HG03103 (cell line): ENCODE measurements at regions not wholly inside any gene's neighbourhood (a gene's known extent, or its start where the extent isn't known, plus 50 kb on each side); places are given as distances from the start of the nearest gene placed in this dataset.

Experiments
- ATAC-seq: cut with Tn5 transposase; IDR thresholded peaks from one replicate; pipeline ENCODE4 v1.9.1; 2021; ENCODE audit warnings: low read depth; ENCODE audit not compliant: unreplicated experiment

GRCh38 chr5:73312872-73313510 is 135.6 kb downstream of the FOXD1 start:
- no peak for ATAC-seq

- no peak for ATAC-seq
These were observed 136.3 kb downstream of the FOXD1 start for GRCh38 chr5:73312146-73312871.

GRCh38 chr5:73311291-73312110 is 137.1 kb downstream of the FOXD1 start:
- no peak for ATAC-seq

- no peak for ATAC-seq
These were observed 134.8 kb downstream of the TMEM174 start for GRCh38 chr5:73307645-73308355.

- no peak for ATAC-seq
These were observed 133.8 kb downstream of the TMEM174 start for GRCh38 chr5:73306741-73307275.

- no peak for ATAC-seq
These were observed 133.2 kb downstream of the TMEM174 start for GRCh38 chr5:73306078-73306719.

- ATAC-seq: no peak
These were observed 132.4 kb downstream of the TMEM174 start for GRCh38 chr5:73305386-73305785.

GRCh38 chr5:73304381-73304780 is 131.4 kb downstream of the TMEM174 start:
- ATAC-seq: no peak

GRCh38 chr5:73303148-73304079 is 130.4 kb downstream of the TMEM174 start:
- ATAC-seq: no peak

- no peak for ATAC-seq
These were observed 129.8 kb downstream of the TMEM174 start for GRCh38 chr5:73302797-73303147.

GRCh38 chr5:73301208-73301901 is 128.4 kb downstream of the TMEM174 start:
- ATAC-seq: no peak

- no peak for ATAC-seq
These were observed 127.6 kb downstream of the TMEM174 start for GRCh38 chr5:73300337-73301207.

GRCh38 chr5:73299665-73300336 is 126.8 kb downstream of the TMEM174 start:
- ATAC-seq: no peak

- no peak for ATAC-seq
These were observed 126.0 kb downstream of the TMEM174 start for GRCh38 chr5:73298772-73299630.

- ATAC-seq: no peak
These were observed 125.3 kb downstream of the TMEM174 start for GRCh38 chr5:73298251-73298771.

- no peak for ATAC-seq
These were observed 124.4 kb downstream of the TMEM174 start for GRCh38 chr5:73297430-73297829.
